GM12892 (cell line): ENCODE measurements at regions not wholly inside any gene's neighbourhood (a gene's known extent, or its start where the extent isn't known, plus 50 kb on each side); places are given as distances from the start of the nearest gene placed in this dataset.

Source experiments
- DNase-seq: peaks from one replicate; pipeline ENCODE4 v3.0.0; 2011; ENCODE audit not compliant: insufficient read length
- FAIRE-seq: peaks from 2 replicates; lab custom pipeline; 2011; peaks lifted over from hg19 to GRCh38; lab: Jason Lieb, UNC
- POLR2A ChIP-seq: IDR thresholded peaks from 2 replicates; pipeline ENCODE4 v1.6.1; 2011; ENCODE audit warnings: low read depth, low read length, control low read depth
- POLR2AphosphoS5 ChIP-seq: IDR thresholded peaks from 2 replicates; pipeline ENCODE4 v1.6.1; 2011; ENCODE audit warnings: low read depth, low read length, control low read depth
- TAF1 ChIP-seq: IDR thresholded peaks from 2 replicates; pipeline ENCODE4 v1.6.1; 2011; ENCODE audit warnings: low read depth, mild to moderate bottlenecking, control low read depth, low read length, borderline replicate concordance

GRCh38 chr13:53151336-53152056 lies 122.9 kb downstream of the OLFM4 start:
- DNase-seq (peak; percentile 5), FAIRE-seq (peak; percentile 40)
- TF ChIP-seq POLR2AphosphoS5 (no peak), POLR2A (no peak), TAF1 (no peak)

DNA sequence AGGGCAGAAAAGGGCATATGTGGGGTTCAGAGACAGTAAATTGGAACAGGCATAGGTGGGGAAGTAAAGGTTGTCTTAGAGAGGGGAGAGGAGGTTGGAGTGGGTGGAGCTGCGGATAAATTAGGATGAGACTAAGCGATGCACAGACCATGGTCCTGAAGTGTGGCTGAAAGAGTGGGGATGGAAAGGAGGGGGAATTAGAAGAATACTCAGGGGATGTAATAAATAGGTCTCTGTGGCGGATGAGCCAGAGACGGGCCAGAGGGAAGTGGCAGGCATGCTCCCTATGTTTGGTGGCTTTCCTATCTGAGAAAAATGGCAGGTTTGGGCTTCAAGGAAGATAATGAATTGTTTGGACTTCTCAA lies 123.4 kb downstream of the OLFM4 start:
- peak; percentile 5 for FAIRE-seq
- no peak for DNase-seq
- no peak for TF ChIP-seq POLR2A
- no peak for TF ChIP-seq POLR2AphosphoS5
- TF ChIP-seq TAF1, result no peak

DNA sequence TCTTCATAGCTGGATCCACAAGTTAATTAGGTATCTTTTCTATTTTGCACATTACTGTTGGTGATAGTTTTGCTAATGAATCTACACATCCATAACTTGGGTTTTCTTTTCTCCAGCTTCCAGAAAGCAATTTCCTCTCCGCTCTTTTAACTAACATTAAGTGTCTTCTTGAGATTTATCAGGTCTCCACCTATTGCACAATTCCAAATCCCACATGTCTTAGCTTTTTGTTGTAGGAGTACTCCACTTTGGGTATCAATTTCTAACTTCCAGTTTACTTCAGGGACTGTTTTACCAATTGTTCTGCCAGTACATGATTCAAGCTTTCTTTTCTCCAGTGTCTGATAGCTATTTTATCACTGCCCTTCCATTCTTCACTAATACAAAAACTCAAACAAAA lies 129.6 kb downstream of the OLFM4 start:
- no peak for FAIRE-seq
- TF ChIP-seq POLR2AphosphoS5 (no peak), POLR2A (no peak), TAF1 (no peak)
- DNase-seq, result no peak

DNA sequence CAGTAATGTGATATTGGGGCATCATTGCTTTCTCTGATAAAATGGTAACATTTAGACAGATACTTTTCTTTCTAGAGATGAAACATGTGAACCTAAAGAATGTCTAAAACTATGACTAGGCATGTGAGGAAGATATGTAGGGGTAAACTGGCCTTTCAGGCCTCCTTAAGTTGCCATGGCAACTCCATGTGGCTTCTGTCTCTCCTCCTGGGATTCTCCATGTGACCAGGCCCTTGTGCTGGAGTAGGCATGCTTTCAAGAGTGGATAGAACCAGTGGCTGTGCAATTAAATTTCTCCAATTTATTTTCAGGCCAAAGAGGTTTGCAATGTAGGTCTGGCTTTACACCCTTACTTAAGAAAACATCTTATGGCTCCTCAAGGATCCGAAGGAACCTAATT lies 130.8 kb downstream of the OLFM4 start:
- no peak for TF ChIP-seq POLR2A
- TF ChIP-seq POLR2AphosphoS5, result no peak
- no peak for TF ChIP-seq TAF1
- FAIRE-seq (no peak), DNase-seq (no peak)

DNA sequence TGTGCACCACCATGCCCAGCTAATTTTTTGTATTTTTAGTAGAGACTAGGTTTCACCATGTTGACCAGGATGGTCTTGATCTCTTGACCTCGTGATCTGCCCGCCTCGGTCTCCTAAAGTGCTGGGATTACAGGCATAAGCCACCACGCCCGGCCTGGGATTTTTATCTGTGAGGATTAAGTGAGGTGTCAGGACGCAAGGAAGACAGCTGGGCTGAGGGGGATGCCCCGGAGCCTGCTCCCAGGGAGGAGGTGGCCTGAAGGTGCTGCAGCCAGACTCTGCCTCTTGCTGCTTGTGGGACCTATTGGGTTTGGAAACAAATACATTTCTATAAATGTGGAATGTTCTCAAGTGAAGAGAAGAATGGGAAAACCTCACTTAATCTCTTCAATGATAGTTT lies 131.6 kb downstream of the OLFM4 start:
- no peak for TF ChIP-seq POLR2A
- no peak for TF ChIP-seq POLR2AphosphoS5
- TF ChIP-seq TAF1, result no peak
- FAIRE-seq, result no peak

DNA sequence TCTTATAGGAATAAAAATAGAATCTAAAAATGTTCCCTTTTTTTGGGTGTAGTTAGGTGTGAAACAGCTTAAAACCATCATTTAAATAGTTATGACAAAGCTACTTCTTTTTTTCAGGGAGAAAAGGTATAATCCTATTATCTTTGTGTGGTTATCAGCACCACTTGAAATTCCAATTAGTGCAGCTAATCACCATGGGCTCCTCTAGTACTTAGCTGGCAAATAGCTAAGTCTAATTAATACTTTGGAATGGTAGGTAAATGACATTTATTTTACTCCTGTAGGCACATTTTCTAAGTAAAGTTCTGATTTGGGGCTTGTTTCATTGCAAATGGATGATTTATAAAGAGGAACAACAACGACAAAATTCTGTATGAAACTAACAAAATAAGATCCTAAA lies 132.6 kb downstream of the OLFM4 start:
- TF ChIP-seq TAF1 (no peak), POLR2A (no peak), POLR2AphosphoS5 (no peak)
- DNase-seq (no peak), FAIRE-seq (no peak)

More for the DNA sequence above, 131.6 kb downstream of the OLFM4 start:
- no peak for DNase-seq

DNA sequence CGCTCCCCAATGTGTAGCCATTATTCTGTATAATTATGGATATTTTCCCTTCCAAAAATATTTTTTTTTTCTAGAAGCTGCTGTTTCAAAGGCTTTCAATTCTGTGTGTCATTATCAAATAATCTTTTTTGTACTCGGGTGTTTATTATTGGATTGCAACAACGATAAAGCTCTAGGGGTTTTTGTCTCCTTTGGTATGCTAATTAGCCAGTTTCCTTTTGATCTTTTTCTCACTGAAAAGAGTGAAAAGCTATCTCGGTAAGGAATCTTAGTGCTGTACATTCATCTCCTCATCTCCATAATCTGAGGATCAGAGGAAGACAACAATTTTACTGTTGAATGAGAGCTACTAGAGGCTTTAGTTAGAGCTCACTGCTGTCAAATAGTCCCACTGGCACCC lies 136.6 kb downstream of the OLFM4 start:
- FAIRE-seq, result no peak
- TF ChIP-seq POLR2A (no peak), TAF1 (no peak), POLR2AphosphoS5 (no peak)
- DNase-seq, result no peak

GRCh38 chr13:53167561-53167960 lies 138.9 kb downstream of the OLFM4 start:
- FAIRE-seq, result no peak
- no peak for DNase-seq
- TF ChIP-seq POLR2AphosphoS5, result no peak
- no peak for TF ChIP-seq POLR2A
- no peak for TF ChIP-seq TAF1

- TF ChIP-seq POLR2AphosphoS5 (no peak), POLR2A (no peak), TAF1 (no peak)
- FAIRE-seq (no peak), DNase-seq (no peak)
Observed at GRCh38 chr13:53170910-53171309, 142.3 kb downstream of the OLFM4 start.

GRCh38 chr13:53174545-53174944 lies 145.9 kb downstream of the OLFM4 start:
- no peak for FAIRE-seq
- TF ChIP-seq POLR2AphosphoS5 (no peak), TAF1 (no peak), POLR2A (no peak)
- DNase-seq, result no peak

- FAIRE-seq, result no peak
- DNase-seq, result no peak
Observed at GRCh38 chr13:53180684-53181083, 152.1 kb downstream of the OLFM4 start.

DNA sequence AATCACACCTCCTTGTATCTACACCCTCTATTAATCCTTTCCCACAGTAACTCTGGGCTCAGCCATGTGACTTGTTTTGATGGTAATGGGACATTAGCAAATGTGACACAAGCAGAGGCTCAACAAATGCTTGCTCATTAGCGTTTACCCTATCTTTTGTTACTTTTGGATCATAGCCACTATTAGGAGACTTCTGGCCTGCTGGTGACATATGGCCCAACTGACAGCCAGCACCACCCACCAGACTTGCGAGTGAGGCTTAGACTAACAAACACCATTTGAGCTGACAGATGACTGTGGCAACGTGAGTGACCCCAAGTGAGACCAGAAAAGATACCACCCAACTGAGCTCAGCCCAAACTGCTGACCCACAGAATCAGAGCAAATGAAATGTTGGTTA lies 154.1 kb downstream of the OLFM4 start:
- FAIRE-seq, result no peak
- DNase-seq, result no peak
- TF ChIP-seq TAF1, result no peak
- TF ChIP-seq POLR2AphosphoS5, result no peak
- TF ChIP-seq POLR2A, result no peak

More at GRCh38 chr13:53180684-53181083, 152.1 kb downstream of the OLFM4 start:
- TF ChIP-seq POLR2AphosphoS5 (no peak), TAF1 (no peak), POLR2A (no peak)

GRCh38 chr13:53188120-53188519 lies 159.5 kb downstream of the OLFM4 start:
- no peak for FAIRE-seq
- no peak for DNase-seq
- TF ChIP-seq TAF1 (no peak), POLR2AphosphoS5 (no peak), POLR2A (no peak)
